ENCODE measurements at regions not wholly inside any gene's neighbourhood (a gene's known extent, or its start where the extent isn't known, plus 50 kb on each side); places are given as distances from the start of the nearest gene placed in this dataset.

DNA sequence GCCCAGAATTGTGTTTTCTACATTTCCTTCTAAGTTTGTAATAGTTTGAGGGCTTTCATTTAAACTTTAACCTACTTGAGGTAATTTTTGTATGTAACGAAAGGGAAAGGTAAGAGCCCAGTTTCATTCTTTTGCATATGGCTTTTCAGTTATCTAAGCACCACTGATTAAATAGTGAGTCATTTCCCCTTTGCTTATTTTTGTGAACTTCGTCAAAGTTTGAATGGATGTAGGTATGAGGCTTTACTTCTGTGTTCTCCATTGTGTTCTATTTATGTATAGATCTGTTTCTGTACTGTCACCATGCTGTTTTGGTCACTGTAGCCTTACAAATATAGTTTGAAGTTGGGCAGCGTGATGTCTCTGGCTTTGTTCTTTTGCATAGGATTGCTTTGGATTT lies 944.8 kb upstream of the CNTNAP5 start:
- no peak for DNase-seq (ENCODE audit: low read depth, low spot score)

- no peak for DNase-seq (ENCODE audit: low read depth, low spot score)
Observed at GRCh38 chr2:123085484-123085883, 939.6 kb upstream of the CNTNAP5 start.

GRCh38 chr2:123086613-123087385 lies 938.3 kb upstream of the CNTNAP5 start:
- DNase-seq (ENCODE audit: low read depth, low spot score): no peak

DNA sequence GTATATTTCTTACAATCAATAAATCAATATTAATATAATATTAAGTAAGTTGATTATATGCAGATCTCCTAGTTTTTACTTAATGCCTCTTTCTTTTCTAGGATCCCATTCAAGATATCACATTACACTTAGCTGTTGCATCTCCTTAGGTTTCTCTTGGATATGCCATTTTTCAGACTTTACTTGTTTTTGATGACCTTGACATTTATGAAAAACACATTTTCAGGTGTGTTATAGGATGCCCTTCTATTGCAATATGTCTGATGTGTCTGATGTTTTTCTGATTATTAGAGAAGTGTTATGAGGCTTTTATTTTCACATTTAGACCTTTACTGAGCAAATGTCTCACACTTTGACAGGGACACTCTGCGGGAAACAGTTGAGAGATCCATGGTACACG lies 933.6 kb upstream of the CNTNAP5 start:
- DNase-seq (ENCODE audit: low read depth, low spot score): no peak

- no peak for DNase-seq (ENCODE audit: low read depth, low spot score)
Observed at GRCh38 chr2:123093199-123093598, 931.9 kb upstream of the CNTNAP5 start.

GRCh38 chr2:123095219-123095835 lies 929.8 kb upstream of the CNTNAP5 start:
- no peak for DNase-seq (ENCODE audit: low read depth, low spot score)

DNA sequence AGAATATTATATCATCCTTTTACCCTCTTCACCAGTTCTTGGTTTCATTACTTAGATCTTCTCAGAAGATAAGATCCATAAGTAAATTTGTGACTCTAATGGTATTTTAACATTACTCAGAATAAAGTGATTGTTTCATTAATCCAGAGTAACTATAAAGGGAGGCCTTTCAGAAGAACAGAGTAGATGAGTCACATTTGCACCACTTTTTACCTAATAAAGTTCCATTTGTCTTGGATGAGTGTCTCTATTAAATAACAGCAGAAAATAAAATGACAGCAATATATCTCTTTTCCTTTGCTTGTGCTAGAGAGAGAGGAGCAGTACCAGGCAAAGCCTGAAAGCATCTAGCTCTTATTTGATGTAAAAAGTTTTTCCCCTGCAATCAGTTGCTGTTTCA lies 926.5 kb upstream of the CNTNAP5 start:
- no peak for DNase-seq (ENCODE audit: low read depth, low spot score)

DNA sequence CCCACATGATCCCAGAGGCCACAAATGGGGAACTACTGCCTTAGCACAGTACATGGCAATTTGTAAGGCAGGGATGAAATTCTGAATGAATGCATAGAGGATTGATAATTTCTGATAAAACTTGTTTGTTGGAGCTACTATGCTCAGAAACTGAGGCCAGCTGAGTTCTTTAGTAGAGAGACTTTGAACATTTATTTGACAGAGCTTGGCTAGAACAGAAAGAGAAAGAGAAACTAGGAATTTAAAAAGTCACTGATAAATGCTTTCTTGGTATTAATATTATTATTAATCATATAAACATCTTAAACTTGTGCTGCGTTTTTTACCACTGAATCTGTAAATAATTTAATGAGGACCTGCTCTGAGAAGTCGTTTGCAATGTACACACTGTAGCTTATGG lies 923.7 kb upstream of the CNTNAP5 start:
- DNase-seq (ENCODE audit: low read depth, low spot score): no peak

- peak; percentile 71 for DNase-seq (ENCODE audit: low read depth, low spot score)
Observed at GRCh38 chr2:123103902-123104301, 921.2 kb upstream of the CNTNAP5 start.

DNA sequence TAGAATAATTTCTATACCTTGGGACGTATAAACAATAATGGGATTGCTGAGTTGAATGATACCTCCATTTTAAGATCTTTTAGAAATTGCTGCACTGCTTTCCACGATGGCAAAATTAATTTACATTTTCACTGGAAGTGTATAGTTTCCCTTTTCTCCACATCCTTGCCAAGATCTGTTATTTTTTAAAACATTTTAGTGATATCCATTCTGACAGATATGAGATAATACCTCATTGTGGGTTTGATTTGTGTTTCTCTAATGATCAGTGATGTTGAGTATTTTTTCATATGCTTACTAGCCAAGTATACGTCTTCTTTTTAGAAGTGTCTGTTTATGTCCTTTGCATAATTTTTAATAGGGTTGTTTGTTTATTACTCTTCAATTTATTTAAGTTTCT lies 908.5 kb upstream of the CNTNAP5 start:
- DNase-seq (ENCODE audit: low read depth, low spot score): no peak

DNA sequence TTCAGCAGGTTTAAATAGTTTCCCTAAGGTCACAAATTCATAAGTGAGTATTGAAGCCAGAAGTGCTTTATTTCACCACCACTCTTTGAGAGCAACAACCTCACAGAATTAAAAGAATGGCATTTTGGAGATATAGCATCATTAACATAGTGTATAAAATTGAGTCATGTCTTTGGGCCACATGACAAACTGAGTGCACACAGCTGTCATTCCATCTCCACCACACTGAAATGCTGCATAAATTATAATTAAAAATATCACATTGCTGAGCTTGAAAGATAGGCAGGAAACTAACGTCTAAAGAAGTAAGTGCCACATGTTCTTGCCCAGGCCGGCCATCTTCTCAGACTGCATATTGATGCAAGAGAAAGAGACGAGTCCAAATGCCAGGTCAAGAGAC lies 897.9 kb upstream of the CNTNAP5 start:
- DNase-seq (ENCODE audit: low read depth, low spot score): no peak

- peak; percentile 71 for DNase-seq (ENCODE audit: low read depth, low spot score)
Observed at GRCh38 chr2:123128951-123129350, 896.1 kb upstream of the CNTNAP5 start.

DNA sequence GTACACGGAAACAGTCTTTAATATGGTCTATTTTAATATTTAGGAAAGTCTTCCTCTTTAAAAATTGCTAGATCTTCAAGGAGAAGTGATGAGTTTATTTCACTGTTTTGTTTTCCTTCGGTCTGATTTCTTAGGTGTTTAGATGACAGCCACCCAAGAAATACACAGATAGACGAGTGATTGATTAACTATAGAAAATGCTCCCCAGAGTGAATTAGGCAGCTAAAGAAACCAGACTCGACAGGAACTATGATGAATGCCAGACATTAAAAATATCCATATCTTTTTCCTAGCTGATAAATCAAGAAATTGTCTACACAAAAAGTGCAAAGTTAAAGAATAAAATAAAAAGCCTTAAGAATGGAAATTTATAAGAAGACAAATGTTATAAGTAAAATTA lies 888.7 kb upstream of the CNTNAP5 start:
- DNase-seq (ENCODE audit: low read depth, low spot score): no peak

GRCh38 chr2:123144082-123144481 lies 881.0 kb upstream of the CNTNAP5 start:
- no peak for DNase-seq (ENCODE audit: low read depth, low spot score)

DNA sequence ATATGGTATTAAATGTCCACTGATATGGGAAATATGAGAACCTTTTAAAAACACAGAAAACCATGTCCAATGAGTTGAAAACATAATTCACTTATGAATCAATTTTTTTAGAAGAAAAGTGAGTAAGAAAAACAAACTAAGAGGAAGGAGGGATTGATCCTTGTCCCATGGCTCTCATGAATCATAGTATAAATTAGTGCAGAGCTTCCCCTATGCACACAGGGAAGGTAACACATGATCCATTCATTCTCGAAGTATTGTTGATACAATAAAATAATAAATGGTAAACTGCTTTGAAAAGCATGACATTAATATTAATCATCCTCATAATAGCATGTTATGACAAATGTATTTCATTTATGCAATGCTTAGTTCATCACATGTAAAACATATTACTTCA lies 872.0 kb upstream of the CNTNAP5 start:
- no peak for DNase-seq (ENCODE audit: low read depth, low spot score)

DNA sequence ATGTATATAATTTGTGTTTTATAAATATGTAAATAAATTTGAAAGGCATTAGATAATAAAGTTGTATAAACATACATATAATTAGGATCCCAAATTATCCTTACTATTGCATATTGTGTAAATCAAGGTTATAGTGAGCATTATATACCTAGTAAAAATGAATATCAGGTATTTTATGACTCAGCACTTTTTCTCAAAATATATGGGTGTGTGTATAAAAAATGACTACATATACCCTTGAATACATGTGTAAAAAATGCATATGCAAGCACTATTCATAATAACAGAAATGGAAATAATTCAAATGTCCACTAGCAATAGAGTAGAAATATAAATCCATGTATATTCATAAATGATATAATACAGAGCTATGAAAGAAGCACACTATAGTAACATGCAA lies 870.9 kb upstream of the CNTNAP5 start:
- no peak for DNase-seq (ENCODE audit: low read depth, low spot score)

- DNase-seq (ENCODE audit: low read depth, low spot score): no peak
Observed at GRCh38 chr2:123157016-123157415, 868.1 kb upstream of the CNTNAP5 start.

DNA sequence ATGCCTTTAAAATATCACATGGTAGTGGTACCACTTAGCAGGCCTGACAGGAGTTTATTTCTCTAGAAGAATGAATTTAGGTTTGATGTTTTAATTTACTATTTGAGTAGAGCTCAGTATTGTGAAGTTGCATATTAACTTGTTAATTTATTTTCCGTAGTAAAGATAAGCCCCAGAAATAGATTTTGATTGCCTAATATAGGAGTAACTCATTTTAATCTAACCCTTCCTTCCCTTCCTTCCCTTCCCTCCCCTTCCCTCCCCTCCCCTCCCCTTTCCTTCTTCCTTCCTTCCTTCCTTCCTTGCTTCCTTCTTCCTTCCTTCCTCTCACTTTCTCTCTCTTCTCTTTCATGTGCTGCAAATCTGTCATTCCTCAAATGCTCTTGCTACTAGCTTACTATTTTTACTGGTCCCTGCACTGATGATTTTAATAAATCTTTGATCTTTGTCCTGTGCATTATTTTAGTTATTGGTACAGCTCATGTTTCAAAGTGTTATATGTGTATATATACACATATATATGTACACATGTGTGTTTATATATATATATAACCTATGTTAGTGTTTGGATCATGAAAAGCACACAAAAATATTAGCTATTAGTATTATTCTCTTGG lies 862.6 kb upstream of the CNTNAP5 start:
- DNase-seq (ENCODE audit: low read depth, low spot score): no peak

DNA sequence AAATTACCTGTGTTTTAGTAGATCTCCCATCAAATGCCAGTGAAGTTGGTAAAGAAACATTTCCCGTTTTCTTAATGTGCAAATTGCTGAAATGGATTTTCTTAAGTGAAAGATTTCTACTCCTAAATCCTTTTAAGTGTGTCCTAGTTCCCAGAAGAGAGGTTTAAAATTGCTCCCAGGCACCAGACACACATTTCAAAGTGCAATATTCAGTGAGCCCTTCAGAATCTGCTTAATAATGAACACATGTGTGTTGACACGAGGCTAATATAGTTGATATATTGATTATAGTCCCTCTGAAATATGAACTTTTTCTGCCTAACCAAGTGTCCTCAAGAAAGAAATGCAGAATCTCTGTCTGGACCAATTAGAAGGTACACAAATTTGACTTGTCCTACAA lies 861.7 kb upstream of the CNTNAP5 start:
- no peak for DNase-seq (ENCODE audit: low read depth, low spot score)

DNA sequence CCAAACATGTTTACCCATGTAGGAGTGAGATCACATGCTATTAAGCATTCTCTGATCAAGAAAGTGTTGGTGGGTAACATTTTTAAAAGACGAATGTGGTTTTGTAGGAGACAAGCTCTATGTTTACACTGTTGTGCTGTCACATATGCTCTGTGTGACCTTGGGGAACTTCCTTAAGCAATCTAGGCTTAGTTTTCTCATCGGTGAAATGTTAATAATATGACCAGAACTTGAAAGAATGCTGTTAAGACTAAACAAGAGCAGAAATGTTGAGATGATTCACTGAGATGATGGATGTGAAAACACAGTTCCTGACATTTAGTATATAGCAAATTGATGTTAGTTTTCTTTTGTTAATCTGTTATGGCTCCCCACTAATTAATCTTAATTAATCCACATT lies 860.9 kb upstream of the CNTNAP5 start:
- DNase-seq (ENCODE audit: low read depth, low spot score): no peak

- no peak for DNase-seq (ENCODE audit: low read depth, low spot score)
Observed at GRCh38 chr2:123165616-123166015, 859.5 kb upstream of the CNTNAP5 start.

GRCh38 chr2:123179526-123179925 lies 845.6 kb upstream of the CNTNAP5 start:
- peak; percentile 83 for DNase-seq (ENCODE audit: low read depth, low spot score)

DNA sequence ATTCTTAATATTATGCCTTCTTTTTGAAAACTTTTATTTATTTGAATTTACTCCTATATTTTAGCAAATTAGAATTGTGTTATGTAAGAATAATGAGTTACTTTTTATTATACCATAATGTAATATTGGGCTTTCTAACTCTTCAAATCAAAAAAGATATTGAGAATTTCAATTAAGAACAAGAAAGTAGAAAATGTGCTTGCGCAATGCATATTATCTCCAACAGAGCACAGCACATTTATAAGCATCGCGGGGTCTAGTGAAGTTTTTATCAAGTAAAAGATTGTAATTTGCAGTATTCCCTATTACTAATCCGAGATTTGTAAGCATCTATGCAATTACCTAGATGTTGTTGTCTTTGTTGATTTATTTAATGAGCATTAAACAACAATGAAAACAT lies 829.1 kb upstream of the CNTNAP5 start:
- DNase-seq (ENCODE audit: low read depth, low spot score): no peak

Measured in ELF-1 (cell line).